ENCODE measurements at regions not wholly inside any gene's neighbourhood (a gene's known extent, or its start where the extent isn't known, plus 50 kb on each side); places are given as distances from the start of the nearest gene placed in this dataset.

GRCh38 chr3:48077815-48078214, 61.6 kb upstream of the MAP4 start:
- no peak for TF ChIP-seq REST (IDR thresholded peaks at IDR 0.05; ENCODE audit: insufficient read depth in 1 of 2, low read depth in 2 of 2, low read length in 2 of 2)
- no peak for TF ChIP-seq TAF1 (IDR thresholded peaks at IDR 0.05; ENCODE audit: borderline replicate concordance, insufficient read depth, low read length)
- TF ChIP-seq POLR2AphosphoS5 (IDR thresholded peaks at IDR 0.05; ENCODE audit: low read depth, low read length) = no peak
- no peak for TF ChIP-seq SIN3A (IDR thresholded peaks at IDR 0.05; ENCODE audit: borderline replicate concordance, insufficient read depth, low read length)
- no peak for TF ChIP-seq FOXP2 (optimal IDR thresholded peaks at IDR 0.05; ENCODE audit: borderline replicate concordance, extremely low read depth, extremely low read length, insufficient read depth)

Data from PFSK-1 (cell line).